Smooth muscle cell (in vitro differentiated cells): ENCODE measurements at regions not wholly inside any gene's neighbourhood (a gene's known extent, or its start where the extent isn't known, plus 50 kb on each side); places are given as distances from the start of the nearest gene placed in this dataset.

Source experiments
- DNase-seq: peaks from one replicate; lab custom pipeline; 2025; ENCODE audit not compliant: unreplicated experiment; lab: John Stamatoyannopoulos, UW
- H2AFZ ChIP-seq: fragments of 200-600 bp; sonication (generic); 2 replicates; pipeline ENCODE4 v1.6.0; 2016; ENCODE audit warnings: antibody characterized with exemption, low read depth, mild to moderate bottlenecking
- H3F3A ChIP-seq: fragments of 200-600 bp; sonication (generic); 2 replicates; pipeline ENCODE4 v1.6.0; 2017; ENCODE audit warnings: antibody characterized with exemption, low read depth
- H3K27ac ChIP-seq: fragments of 200-600 bp; sonication (generic); 2 replicates; pipeline ENCODE4 v1.5.1; 2016; ENCODE audit warnings: low read depth, mild to moderate bottlenecking
- H3K27me3 ChIP-seq: fragments of 200-600 bp; sonication (generic); 2 replicates; pipeline ENCODE4 v1.6.1; 2016; ENCODE audit warnings: low read depth, mild to moderate bottlenecking
- H3K36me3 ChIP-seq: fragments of 200-600 bp; sonication (generic); 2 replicates; pipeline ENCODE4 v1.5.1; 2016; ENCODE audit warnings: low read depth
- H3K4me1 ChIP-seq: fragments of 200-600 bp; sonication (generic); 2 replicates; pipeline ENCODE4 v1.5.1; 2016; ENCODE audit warnings: low read depth
- H3K4me2 ChIP-seq: fragments of 200-600 bp; sonication (generic); 2 replicates; pipeline ENCODE4 v1.6.0; 2016; ENCODE audit warnings: mild to moderate bottlenecking
- H3K4me3 ChIP-seq: fragments of 200-600 bp; sonication (generic); 2 replicates; pipeline ENCODE4 v1.5.1; 2016; ENCODE audit warnings: mild to moderate bottlenecking
- H3K79me2 ChIP-seq: fragments of 200-600 bp; sonication (generic); 2 replicates; pipeline ENCODE4 v1.6.0; 2016; ENCODE audit warnings: low read depth, mild to moderate bottlenecking
- H3K9ac ChIP-seq: fragments of 200-600 bp; sonication (generic); 2 replicates; pipeline ENCODE4 v1.6.0; 2016; ENCODE audit warnings: low read depth
- H3K9me3 ChIP-seq: fragments of 200-600 bp; sonication (generic); replicated peaks from 2 replicates; pipeline ENCODE4 v1.5.1; 2016; ENCODE audit warnings: low read depth
- H4K20me1 ChIP-seq: fragments of 200-600 bp; sonication (generic); 2 replicates; pipeline ENCODE4 v1.6.0; 2016; ENCODE audit warnings: low read depth
- WGBS: methylation state at CpG from one replicate; pipeline ENCODE4 v1.1.7; 2016; ENCODE audit warnings: low lambda C conversion rate; 5-methylcytosine and 5-hydroxymethylcytosine counted together
- TF ChIP-seq, protein P1 (sequence below): fragments of 200-600 bp; sonication (generic); IDR thresholded peaks from 2 replicates; pipeline ENCODE4 v1.5.1; 2017; ENCODE audit warnings: borderline replicate concordance, mild to moderate bottlenecking, antibody characterized with exemption; ENCODE audit not compliant: insufficient read depth, poor library complexity, severe bottlenecking

DNA sequence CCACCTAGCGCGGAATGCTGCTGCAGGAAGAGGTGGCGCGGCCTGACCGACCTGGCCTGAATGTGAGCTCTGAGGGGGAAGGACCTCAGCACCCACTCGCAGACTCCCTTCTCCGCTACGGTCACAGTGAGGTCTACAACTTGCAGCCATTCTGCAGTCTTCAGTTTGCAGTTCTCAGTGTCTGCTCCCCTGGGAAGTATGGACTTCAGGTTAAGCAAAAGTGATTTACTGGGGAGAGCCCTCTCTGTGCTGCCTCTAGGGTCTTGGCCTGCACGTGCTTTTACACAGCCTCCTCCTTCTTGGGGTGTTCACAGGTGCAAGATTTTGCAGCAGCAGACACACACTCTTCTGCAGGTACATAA lies 296.0 kb downstream of the OMA1 start:
- Histone ChIP-seq H3K27ac (no peak overlapping the region), H3K4me3 (no peak overlapping the region), H4K20me1 (no peaks in the 10 kb centered on the region), H3F3A (no peaks in the 10 kb centered on the region), H3K9ac (no peak overlapping the region), H3K79me2 (no peaks in the 10 kb centered on the region), H2AFZ (no peak overlapping the region), H3K9me3 (no peaks in the 10 kb centered on the region), H3K27me3 (peaks cover 56% of the 10 kb centered on the region), H3K4me1 (peaks cover 12% of the 10 kb centered on the region), H3K36me3 (no peaks in the 10 kb centered on the region), H3K4me2 (peak overlapping the region; percentile 94)
- TF ChIP-seq, protein P1, sequence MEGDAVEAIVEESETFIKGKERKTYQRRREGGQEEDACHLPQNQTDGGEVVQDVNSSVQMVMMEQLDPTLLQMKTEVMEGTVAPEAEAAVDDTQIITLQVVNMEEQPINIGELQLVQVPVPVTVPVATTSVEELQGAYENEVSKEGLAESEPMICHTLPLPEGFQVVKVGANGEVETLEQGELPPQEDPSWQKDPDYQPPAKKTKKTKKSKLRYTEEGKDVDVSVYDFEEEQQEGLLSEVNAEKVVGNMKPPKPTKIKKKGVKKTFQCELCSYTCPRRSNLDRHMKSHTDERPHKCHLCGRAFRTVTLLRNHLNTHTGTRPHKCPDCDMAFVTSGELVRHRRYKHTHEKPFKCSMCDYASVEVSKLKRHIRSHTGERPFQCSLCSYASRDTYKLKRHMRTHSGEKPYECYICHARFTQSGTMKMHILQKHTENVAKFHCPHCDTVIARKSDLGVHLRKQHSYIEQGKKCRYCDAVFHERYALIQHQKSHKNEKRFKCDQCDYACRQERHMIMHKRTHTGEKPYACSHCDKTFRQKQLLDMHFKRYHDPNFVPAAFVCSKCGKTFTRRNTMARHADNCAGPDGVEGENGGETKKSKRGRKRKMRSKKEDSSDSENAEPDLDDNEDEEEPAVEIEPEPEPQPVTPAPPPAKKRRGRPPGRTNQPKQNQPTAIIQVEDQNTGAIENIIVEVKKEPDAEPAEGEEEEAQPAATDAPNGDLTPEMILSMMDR, result no peak
- WGBS, result 13% methylated on average over 9 of the region's 9 CpGs
- DNase-seq, result no peak

DNA sequence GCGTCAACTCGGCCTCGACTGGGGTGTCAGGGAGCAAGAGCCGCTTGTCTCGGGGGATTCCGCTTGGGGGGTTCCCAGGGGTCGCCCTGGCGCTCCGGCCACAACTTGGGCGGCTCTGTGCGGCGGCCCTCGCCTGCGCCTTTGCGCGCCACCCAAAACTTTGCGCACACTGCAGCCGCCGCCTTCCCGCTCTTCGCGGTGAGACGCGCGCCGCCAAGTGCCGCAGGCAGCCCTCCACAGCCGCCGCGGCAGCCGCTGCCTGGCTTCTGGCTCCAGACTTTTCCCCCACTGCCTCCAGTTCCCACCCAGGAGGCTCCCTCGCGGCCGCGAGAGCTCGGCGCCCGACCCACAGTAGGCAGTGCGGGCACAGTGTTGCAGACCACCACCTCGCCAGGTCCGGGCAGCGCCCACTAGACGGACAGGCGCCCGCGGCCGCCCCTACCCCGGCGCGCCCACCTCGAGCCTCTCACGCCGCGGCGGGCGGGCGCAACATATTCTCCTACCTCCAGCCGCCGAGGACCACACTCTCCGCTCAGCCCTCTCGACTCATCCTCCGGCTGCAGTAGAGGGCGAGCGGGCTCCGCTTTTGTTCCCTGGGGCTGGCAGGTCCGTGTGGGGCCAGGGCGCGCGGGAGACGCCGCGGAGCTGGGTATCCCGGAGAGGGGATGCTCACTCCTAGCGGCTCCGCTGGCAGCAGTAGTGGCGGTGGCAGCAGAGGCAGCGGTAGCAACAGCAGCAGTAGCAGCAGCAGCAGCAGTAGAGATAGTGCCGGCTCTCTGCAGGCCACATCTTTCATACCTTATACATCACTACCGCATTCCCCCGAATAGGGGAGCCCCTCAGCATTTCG lies 296.6 kb downstream of the OMA1 start:
- WGBS, result 1% methylated on average over 77 of the region's 81 CpGs
- Histone ChIP-seq H3K4me2 (peak overlapping the region; percentile 94), H3K36me3 (no peaks in the 10 kb centered on the region), H2AFZ (peak overlapping the region; percentile 24), H4K20me1 (no peaks in the 10 kb centered on the region), H3F3A (no peaks in the 10 kb centered on the region), H3K79me2 (no peaks in the 10 kb centered on the region), H3K4me3 (peak overlapping the region; percentile 45), H3K9ac (no peak overlapping the region), H3K27ac (no peak overlapping the region), H3K27me3 (peaks cover 62% of the 10 kb centered on the region), H3K9me3 (no peaks in the 10 kb centered on the region), H3K4me1 (peaks cover 12% of the 10 kb centered on the region)
- TF ChIP-seq, protein P1, result no peak
- no peak for DNase-seq

DNA sequence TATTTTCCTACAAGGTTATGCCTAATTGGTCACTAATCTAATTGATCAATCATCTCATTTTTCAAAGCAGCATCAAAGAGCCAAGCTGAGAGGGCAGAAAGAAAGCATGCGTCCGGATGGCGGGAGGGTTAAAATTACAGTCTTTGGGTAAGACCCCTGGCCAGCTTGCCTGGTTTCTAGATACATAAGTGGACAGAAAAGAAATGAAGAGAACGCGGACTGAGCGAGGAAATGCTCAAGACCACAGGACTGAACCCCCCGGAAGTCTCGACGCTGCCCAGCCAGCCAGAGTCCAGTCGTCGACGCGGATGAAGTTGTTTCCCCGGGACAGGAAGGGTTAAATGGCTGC lies 297.2 kb downstream of the OMA1 start:
- H3K27me3 ChIP-seq, result peaks cover 63% of the 10 kb centered on the region
- peak overlapping the region; percentile 94 for H3K4me2 ChIP-seq
- TF ChIP-seq, protein P1, result no peak
- no peak overlapping the region for H3K9ac ChIP-seq
- WGBS, result 2% methylated on average over 14 of the region's 14 CpGs
- no peak overlapping the region for H3K27ac ChIP-seq
- no peaks in the 10 kb centered on the region for H3K36me3 ChIP-seq
- no peak for DNase-seq
- H3F3A ChIP-seq, result no peaks in the 10 kb centered on the region
- H3K4me3 ChIP-seq, result peak overlapping the region; percentile 45
- H3K9me3 ChIP-seq, result no peaks in the 10 kb centered on the region
- no peak overlapping the region for H2AFZ ChIP-seq
- H3K4me1 ChIP-seq, result peaks cover 12% of the 10 kb centered on the region
- no peaks in the 10 kb centered on the region for H4K20me1 ChIP-seq
- H3K79me2 ChIP-seq, result no peaks in the 10 kb centered on the region

DNA sequence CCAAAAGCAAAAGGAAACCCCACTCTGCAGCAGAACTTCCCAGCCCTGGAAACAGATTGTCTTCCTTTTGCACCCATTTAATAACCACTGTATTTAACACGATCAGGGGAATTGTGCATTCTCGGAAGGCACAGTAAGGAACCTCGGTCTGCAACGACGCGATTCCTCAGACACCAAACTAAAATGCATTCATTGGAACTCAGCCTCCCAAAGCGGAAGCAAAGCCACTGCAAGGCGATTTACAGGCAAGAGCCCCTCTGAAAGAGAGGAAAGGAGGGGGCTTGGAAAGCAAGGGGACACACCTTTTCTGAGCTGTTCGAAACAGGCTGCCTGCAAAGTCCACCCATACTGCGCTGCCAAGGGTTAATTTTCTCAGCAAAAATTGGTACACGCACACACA lies 297.7 kb downstream of the OMA1 start:
- Histone ChIP-seq H3K9ac (no peak overlapping the region), H3K79me2 (no peaks in the 10 kb centered on the region), H3K9me3 (no peaks in the 10 kb centered on the region), H4K20me1 (no peaks in the 10 kb centered on the region), H3F3A (no peaks in the 10 kb centered on the region), H3K36me3 (no peaks in the 10 kb centered on the region), H3K27me3 (peaks cover 63% of the 10 kb centered on the region), H3K4me2 (peak overlapping the region; percentile 94), H3K4me1 (peaks cover 12% of the 10 kb centered on the region), H3K4me3 (no peak overlapping the region), H2AFZ (no peak overlapping the region), H3K27ac (no peak overlapping the region)
- TF ChIP-seq, protein P1, result no peak
- no peak for DNase-seq
- 9% methylated on average over 11 of the region's 11 CpGs for WGBS
